AG09319 (cell line): ENCODE measurements at regions not wholly inside any gene's neighbourhood (a gene's known extent, or its start where the extent isn't known, plus 50 kb on each side); places are given as distances from the start of the nearest gene placed in this dataset.

Source experiments
- DNase-seq: peaks from one replicate; pipeline ENCODE4 v3.0.0-alpha.2; 2010; ENCODE audit warnings: low read depth; ENCODE audit errors: extremely low read depth
- CTCF ChIP-seq: IDR thresholded peaks from 2 replicates; pipeline ENCODE4 v1.5.1; 2011; ENCODE audit warnings: low read depth, mild to moderate bottlenecking, inconsistent platforms, low read length, moderate library complexity

- no peak for DNase-seq
- no peak for TF ChIP-seq CTCF
Observed at GRCh38 chr5:96058084-96058483, 96.4 kb upstream of the ELL2 start.

- DNase-seq, result no peak
- TF ChIP-seq CTCF, result no peak
Observed at GRCh38 chr5:96054311-96055030, 92.8 kb upstream of the ELL2 start.

GRCh38 chr5:96053063-96053735 lies 91.5 kb upstream of the ELL2 start:
- no peak for TF ChIP-seq CTCF
- DNase-seq, result no peak

GRCh38 chr5:96052374-96052773 lies 90.7 kb upstream of the ELL2 start:
- TF ChIP-seq CTCF, result no peak
- no peak for DNase-seq

GRCh38 chr5:96051401-96051830 lies 89.8 kb upstream of the ELL2 start:
- no peak for DNase-seq
- no peak for TF ChIP-seq CTCF

- TF ChIP-seq CTCF, result no peak
- DNase-seq, result no peak
Observed at GRCh38 chr5:96050273-96050880, 88.7 kb upstream of the ELL2 start.
